GM21529 (cell line): ENCODE measurements at regions not wholly inside any gene's neighbourhood (a gene's known extent, or its start where the extent isn't known, plus 50 kb on each side); places are given as distances from the start of the nearest gene placed in this dataset.

ENCODE experiments used
- ATAC-seq: cut with Tn5 transposase; IDR thresholded peaks from one replicate; pipeline ENCODE4 v1.9.1; 2021; ENCODE audit not compliant: unreplicated experiment

DNA sequence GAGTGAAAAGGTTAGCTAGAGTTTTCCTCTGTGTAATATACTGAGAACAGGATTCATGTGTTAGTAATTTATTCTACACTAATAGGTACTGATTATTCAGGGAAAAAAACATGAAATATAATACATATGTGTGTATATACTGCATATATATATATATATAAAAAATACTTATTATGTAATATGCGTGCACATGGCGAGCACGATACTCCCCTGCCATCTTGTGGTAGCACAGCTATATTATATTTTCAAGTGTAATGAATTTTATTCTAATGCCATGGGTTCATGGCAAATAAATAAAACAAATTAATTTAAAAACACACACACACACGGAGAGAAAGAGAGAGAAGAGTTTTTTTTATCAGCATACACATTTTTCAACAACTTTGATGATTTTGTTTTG lies 460.6 kb downstream of the KCNJ2 start:
- no peak for ATAC-seq

DNA sequence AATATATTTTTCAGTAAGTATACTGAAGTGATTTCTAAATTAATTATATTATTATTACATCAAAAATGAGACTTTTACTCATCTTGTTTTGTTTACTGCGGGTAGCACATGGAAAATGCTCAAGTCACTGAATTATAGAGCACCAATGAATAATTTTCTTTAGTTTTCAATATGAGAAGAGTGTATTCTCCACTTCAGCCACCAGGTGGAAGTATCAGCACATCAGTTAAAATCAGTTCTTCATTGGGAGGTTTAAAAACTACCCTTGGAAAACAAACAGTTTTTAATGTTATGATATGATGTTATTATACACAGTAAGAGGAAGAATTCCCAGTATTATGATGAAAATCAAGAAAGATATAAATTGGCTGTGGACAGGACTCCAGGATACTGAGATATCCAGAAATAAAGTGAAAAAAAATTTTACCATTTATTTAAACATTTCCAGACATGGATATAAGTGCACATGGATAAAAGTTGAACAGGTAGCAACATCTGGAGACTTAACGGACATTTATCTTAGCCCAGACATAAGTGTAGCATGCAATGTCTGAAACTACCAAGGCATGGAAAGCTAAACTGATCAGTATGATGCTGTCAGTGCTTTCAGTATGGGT lies 467.3 kb downstream of the KCNJ2 start:
- ATAC-seq: peak; percentile 67

DNA sequence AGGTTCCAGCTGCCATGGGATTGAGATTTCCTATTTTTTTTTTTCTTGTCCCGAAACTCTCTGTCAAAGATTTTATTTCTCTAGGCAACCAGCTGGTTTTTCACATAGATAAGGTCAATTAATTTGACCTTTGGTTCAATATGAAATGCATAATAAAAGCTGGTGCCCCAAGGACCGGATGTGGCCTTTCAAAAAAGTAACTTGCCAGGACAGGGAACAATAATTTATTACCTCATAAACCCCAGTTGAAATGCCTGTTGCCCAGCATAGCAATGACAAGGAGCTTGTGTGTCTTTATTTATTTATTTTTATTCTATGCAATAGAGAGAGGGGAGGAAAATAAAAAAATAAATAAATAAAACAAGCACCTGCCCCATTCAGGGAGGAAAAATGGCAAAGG lies 472.7 kb downstream of the KCNJ2 start:
- ATAC-seq: no peak

DNA sequence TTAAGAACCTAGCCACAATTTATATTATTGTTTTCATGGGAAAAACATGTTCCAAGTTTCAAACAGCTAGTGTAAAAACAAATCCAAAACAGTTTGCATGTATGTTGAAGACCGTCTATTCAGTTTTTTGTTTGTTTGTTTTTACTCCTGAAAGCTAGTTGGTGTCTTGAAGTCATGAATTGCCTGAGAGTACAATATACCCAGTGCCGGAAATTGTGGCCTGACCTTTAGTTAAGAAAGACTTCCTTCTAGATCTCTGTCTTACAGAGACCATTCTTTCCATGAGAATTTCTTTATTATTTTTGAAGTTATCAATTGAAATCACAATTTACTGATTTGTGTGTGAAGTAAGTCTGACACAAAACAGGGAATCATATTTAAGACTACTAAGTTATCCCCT lies 474.8 kb downstream of the KCNJ2 start:
- ATAC-seq: no peak

DNA sequence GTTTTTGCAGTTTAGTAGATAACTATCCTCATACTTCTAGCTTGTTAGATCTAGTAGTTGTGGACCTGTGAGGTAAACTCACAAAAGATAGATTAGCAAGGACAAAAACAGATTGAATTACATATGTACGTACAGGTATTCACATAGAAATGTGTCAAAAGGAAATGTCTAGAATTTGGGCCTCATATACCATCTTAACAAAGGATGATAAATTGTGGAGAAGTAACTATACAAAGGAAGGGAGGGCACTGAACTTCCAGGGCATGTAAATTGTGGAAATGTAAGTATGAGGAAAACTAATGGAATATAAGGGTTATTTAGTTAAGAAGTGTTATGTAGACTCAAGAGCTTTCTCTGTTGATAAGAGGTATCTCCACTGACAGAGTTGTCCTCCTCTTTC lies 477.3 kb downstream of the KCNJ2 start:
- no peak for ATAC-seq

DNA sequence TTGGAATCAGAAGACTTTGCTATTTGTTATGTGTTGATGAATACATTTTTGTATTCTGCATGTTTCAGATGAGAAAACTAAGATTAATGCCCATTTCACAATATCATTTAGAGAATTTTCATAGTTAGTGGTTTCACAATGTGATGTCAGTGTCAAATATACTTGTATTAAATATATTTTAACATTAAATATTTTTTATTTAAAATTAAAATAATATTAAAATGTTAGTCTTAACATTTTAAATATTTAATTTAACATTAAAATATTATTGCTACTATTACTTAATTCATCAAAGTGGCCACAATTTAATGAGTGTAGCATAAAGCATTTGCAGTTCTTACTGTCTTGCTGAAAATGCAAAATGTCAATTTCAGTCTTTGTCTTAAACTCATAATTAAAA lies 478.8 kb downstream of the KCNJ2 start:
- ATAC-seq: no peak

DNA sequence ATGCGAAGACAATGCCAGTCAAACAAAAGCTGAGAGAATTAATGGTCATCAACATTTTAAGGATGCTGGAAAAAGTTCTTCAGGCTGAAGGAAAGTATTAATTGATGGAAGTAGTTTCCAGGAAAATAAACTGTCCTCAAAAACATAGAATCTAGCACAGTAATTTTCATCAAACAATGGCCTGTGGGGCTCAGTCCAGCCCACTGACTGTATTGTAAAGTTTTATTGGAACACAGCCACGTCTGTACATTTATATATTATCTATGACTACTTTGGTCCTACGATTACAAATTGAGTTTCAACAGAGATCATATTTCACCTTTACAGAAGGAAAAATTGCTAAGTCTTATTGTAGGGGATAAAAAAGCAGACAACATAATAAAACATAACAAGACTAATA lies 484.5 kb downstream of the KCNJ2 start:
- ATAC-seq: no peak

DNA sequence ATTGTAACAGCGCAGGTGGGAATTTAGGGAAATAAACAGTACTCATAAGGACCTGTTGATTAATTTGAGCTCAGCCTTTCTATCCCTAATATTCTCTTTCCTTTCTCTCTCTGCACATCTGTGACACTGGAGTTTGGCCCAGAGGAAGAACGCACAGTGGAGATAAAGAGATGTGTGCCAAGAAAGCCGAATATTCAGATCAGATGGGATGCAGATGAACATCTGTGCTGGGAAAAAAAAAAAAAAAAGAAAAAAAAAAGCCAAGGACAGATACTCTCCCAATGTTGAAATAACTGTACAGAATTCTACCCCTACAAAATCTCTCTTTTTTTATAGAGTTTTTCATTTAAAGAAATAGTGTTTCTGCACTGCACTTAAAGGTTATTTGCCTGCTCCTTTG lies 485.4 kb downstream of the KCNJ2 start:
- no peak for ATAC-seq

DNA sequence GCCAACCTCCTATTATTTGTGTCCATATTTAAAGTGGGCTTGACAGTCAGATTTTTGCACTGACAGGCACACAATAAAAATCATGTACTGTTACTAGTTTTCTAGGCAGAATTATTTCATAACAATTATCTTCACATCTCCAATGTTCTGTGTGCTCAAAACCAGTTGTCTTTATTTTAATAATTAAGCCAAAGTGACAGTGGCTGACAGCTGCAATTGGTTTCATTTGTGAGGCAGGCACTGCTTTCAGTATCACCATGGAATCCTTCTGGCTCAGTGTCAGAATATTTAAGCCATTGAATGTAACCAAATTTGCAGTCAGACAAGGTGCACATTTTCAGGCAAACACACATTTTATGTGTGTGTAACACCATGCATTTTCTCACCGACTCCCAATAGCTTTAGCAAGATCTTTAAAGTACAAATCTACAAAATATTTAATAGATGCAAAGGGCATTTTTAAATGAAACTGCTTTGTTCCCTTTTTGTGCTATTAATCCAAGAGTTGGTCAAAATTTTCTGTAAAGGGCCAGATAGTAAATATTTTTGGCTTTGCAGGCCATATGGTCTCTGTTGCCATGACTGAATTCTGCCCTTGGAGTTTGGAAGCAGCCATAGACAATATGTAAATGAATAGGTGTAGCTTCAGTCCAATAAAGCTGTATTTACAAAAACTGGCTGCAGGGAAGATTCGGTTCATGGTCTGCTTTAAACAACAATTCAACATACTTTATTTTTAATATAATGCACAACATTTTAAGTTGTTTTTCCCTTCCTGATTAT lies 486.0 kb downstream of the KCNJ2 start:
- no peak for ATAC-seq

DNA sequence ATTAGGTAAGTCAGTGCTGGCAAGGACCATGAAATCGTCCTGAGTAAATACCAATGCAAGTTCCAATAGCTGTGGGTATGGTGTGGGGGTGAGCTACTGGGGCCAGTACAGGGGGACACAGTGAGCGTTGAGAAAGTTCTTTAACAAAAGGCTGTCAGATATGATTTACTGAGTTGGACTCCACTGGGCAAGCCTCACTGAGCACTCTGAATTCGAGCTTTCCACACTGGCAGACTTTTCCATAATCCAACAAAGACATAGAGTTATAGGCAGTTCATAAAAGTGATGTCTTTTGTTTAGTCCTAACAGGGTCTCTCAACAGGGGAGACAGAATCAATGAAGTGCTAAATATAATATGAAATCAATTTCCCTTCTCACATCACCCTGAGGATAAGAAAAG lies 489.0 kb downstream of the KCNJ2 start:
- no peak for ATAC-seq

DNA sequence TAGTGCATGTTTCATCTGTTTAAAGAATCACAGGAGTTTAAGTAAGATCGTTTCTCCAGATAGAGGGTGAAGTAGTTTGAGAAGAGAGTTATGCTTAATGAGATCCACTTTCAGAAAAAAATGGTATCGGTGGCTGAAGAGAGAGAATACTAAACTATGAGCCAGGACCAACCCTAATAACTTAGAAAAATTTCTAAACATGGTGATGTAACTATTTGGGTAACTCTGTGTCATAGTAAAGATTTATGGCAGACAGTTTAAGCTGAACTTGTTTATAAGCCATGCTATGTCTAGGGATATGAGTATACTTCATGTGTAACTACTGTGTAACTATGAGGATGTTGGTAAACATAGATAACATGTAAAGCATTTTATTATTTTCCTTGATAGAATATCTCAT lies 489.5 kb downstream of the KCNJ2 start:
- no peak for ATAC-seq

DNA sequence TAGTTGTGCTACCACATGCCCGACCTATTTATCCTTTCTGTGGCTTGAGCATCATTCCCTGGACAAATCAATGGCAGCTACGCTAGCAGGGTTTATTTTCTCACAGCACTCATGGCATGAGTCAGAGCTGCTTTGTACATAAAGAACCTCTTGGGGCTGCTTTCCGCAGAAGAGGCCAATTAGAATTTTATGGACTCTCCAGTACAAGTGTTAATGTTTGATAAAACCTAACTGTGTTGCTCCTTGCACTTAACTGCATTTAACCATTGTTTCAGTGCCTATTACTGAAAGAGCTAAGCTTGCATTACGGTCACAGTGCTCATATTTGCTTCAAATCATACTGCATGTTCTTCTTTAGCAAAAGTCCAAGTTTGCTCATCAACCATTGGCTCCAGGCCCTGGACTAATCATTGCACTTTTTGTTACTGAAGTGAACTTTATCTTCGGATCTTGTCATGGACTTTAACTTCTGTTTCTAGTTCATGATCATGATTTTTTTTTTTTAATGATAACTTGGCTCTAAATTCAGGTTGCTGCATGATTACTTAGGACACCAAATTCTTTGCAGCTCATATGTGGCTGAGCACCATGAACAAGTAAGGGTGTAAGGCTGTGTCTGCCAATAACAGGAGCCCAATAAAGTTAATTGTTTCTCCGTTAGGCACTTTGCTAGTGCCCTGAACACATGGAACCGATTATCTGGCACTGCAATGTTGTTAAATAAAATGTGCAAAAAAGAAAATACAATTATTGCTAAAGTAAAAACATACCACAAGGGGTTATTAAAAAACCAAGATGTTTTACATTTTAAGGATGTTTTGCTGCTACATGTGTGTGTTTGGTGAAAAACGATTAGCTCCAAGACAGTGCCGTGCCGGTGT lies 492.2 kb downstream of the KCNJ2 start:
- ATAC-seq: no peak

DNA sequence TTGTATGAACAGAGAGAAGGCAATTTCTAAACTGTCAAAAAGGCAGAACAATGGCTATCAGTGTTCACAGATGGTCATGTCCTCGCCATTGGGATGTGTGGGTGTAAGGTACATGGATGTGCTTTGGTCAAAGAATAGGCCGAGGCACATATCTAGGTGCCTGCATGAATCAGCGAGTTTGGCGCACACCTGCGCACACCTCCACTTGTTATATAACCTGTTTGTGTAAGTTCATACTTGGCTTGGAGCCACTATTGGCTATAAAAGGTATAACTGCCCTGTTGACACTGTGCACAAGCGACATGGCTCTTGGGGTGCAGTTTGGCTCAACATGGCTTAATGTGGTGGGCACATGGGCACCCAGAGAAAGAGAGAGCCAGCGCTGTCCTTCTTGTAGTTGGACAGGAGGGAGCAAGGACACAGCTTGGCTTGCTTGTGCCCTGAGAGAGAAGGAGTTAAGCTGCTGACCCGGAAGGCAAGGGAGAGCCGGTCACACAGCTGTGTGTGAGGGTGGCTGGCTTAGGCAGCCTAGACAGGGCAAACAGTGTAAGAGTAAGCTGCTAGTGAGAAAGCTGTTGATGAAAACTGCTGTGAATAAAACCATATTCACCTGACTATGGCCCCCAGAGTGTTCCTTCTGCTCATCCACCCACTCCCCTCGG lies 499.1 kb downstream of the KCNJ2 start:
- no peak for ATAC-seq

DNA sequence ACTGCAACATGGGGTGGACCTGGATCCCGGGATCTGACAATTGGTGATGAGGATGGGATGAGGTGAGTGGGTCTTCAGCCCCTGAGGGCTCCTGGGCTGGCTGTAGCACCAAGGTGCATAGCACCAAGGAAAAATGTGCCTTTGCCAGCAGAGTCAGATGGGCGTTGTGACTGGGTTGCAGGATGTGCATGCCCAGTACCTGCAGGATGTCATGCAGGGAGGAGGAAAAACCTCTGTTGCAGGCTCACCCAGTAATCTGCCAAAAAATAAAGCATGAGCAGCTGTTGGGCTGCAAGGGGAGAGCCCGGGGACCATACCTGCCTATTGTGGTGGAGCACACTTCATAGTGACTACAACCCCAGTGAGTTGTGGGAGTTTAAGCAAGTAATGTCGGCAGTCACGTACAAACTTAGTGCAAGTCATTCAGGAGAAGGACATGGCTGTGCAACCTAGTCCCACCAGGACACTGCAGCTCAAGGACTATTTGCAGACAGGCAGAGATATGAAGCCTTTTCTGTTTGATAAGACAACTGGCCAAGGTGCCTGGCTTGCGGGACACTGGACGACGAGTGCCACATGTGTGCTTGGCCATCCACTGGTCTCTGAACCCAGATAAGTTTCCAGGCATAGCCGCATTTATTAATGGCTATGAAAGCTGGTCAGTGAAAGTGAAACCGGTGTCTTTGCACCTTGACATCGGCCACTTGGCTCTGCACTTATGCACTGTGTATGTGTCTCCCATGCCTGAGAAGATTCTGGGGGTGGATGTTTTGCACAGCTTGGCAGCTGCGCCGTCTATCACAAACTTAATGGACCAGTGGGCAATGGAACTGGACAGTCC lies 499.8 kb downstream of the KCNJ2 start:
- ATAC-seq: no peak

DNA sequence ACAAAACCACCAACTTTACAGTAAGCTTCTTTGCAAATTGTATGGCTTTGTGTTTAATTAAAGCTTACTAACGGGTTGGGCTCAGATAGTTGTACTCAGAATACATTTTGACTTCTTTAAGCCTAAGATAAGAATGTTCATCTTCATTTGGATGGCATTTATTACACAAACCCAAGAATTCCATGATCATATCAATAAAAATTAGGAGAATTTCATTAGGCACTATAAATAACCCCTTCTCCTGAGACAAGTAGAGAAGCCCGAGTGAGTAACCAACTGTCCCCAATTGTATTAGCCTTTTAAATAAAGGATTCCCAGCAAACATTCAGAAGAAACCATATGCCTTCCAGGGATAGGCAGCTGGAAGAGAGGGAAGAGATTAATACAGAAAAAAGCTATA lies 504.7 kb downstream of the KCNJ2 start:
- no peak for ATAC-seq

DNA sequence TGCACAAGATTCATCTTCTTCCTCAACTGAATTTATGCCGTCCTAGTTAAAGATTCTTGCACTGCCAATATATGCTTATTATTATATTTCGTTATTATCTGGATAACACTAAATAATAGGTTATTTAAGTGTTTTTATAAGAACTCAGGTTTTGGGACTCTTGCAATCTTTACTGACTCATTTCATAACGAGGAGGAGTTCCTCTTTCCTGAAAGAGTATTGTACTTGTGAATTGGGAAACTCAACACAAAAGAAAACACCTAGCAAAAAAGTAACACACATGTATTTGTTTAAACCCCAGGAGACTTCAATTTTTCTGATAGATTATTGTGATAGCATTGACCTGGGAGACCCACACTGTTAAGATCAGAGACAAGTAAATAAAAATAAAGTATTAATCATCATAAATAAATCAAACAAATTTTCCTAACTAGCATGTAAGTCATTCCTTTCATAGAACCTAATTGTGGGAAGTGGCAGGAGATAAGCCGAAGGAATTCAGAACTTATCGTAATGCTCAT lies 505.8 kb downstream of the KCNJ2 start:
- ATAC-seq: no peak

DNA sequence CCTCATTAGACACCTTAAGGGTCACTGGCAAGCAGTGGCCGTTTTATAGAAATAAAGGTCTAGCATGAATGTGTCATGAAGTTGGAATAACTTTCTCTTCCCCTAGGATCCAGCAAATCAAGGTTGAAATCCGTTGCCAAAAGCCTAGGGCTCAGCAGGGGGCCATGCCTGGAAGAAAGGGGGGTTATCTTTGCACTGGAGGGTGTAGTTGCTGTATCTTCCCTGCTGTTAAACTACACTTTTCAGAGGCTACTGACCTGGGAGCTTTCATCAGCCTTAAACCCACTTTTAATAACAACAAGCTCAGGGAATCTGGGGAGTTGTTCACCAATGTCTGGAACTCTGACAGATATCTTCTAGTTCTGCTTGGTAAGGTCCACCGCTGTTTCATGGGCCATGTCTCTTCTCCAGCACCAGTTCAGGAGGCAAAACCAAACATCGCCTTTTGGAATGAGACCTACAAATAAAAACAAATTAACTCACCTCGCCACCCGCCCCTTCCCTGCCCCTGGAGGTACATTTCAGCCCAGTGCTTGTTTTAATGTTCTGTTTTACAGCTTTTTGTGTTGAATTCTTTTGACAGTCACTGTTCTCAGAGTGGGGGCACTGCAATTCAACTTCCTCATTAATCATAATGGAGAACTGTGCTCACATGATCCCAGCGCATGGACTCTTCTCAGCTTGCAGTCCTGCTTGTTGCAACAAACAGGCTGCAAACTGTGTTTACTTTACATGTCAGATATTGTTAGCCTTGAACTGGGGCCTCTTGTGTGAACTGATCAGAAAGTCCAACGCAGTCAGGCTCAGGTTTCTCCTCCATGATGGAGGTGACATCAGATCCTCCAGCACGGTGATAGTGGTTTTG lies 508.7 kb downstream of the KCNJ2 start:
- ATAC-seq: no peak

DNA sequence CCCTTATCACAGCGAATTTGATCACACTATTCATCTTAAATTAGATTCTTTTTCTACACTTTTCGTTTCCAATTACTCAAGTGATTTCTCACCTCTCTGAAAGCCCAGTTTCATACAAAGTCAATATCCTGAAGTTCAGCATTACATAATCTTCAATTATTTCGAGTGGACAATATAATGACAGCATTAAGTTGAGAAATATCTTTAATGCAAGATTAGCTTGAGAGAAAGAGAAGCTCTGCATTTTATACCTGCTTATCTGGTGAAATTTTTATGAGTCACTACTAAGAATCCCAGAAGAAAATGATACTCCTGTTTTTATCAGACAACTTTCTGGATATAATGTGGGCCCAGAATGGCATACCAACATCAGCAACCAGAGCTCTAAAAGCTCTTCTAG lies 509.6 kb downstream of the KCNJ2 start:
- ATAC-seq: no peak

DNA sequence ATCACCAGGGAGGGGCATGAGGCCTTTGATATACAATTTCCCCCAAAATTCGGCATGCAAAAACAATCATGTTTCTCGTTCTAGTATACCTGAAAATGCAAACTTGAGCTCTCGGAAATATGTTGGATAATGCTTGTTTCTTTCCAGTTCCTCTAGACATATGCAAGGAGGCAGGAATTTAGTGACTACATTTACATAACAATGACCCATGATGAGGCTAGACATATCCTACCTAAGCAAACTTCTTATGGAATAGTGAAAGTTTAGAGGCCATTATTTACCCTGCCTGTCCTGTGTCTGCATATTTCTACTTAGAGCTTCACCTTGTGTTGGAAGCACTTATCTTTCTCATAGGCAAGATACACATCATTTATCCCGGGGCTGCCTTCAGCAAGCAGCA lies 514.6 kb downstream of the KCNJ2 start:
- ATAC-seq: no peak
